ENCODE measurements at regions not wholly inside any gene's neighbourhood (a gene's known extent, or its start where the extent isn't known, plus 50 kb on each side); places are given as distances from the start of the nearest gene placed in this dataset.
A peak's percentile ranks its signal among the peaks of the same experiment; 100 is the strongest.

DNA sequence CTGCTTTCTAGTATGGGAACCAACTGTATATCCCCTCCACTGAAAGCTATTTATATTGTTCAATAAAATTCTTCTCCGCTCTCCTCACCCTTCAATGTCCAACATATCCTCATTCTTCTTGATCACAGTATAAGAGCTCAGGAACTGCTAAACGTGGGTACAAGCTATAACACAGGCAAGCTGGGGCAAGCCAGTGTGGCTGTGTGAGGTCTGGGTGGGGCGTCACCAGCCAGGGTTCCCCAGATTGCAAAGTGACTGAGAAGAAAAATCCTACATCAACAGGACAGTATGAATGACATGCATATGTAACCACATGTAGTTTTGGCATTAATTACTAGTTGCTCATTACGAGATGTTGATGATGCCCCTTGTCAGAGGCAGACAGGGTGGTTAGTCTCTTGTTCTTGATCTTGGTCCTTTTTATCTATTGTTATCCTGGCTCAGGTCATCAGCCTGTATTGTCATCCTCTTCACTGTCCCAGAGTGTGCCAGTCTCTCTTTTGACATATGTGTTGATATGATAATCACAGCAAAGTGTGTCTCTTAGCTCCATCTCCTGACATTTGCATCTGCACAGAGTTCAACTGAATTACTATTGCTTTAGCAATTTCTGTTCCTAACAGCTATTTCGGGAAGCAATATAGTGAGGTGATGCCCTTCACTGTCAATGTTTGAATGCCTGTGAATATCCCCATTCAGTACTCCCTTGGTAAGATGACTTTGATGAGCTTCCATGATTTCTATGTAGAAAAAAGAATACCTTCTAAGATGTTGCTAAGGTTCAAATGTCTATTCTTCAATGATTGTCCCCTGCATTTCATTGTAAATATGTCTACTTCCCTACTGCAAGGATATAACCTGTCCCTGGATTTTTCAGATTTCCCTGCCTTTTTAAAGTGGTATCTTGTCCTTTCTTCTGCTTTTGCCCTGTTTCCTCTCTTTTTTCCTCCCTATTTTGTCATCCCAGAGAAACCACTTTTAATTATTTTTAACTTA is 140.3 kb downstream of the MAT2B start:
- no peak for TF ChIP-seq EZH2 (IDR thresholded peaks at IDR 0.05; ENCODE audit: borderline replicate concordance, insufficient read depth, low read length, poor library complexity, severe bottlenecking)
- TF ChIP-seq, protein P1, sequence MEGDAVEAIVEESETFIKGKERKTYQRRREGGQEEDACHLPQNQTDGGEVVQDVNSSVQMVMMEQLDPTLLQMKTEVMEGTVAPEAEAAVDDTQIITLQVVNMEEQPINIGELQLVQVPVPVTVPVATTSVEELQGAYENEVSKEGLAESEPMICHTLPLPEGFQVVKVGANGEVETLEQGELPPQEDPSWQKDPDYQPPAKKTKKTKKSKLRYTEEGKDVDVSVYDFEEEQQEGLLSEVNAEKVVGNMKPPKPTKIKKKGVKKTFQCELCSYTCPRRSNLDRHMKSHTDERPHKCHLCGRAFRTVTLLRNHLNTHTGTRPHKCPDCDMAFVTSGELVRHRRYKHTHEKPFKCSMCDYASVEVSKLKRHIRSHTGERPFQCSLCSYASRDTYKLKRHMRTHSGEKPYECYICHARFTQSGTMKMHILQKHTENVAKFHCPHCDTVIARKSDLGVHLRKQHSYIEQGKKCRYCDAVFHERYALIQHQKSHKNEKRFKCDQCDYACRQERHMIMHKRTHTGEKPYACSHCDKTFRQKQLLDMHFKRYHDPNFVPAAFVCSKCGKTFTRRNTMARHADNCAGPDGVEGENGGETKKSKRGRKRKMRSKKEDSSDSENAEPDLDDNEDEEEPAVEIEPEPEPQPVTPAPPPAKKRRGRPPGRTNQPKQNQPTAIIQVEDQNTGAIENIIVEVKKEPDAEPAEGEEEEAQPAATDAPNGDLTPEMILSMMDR (IDR thresholded peaks at IDR 0.05; ENCODE audit: poor library complexity, severe bottlenecking): no peak
- TF ChIP-seq EP300 (conservative IDR thresholded peaks at IDR 0.05; ENCODE audit: poor library complexity, severe bottlenecking): peak; percentile 98
- TF ChIP-seq REST (IDR thresholded peaks at IDR 0.05; ENCODE audit: borderline replicate concordance): peak; percentile 92
- TF ChIP-seq TAF1 (IDR thresholded peaks at IDR 0.05; ENCODE audit: low read depth): no peak
- no peak for TF ChIP-seq MXI1 (conservative IDR thresholded peaks at IDR 0.05; ENCODE audit: poor library complexity, severe bottlenecking)
- TF ChIP-seq RAD21 (conservative IDR thresholded peaks at IDR 0.05): no peak
- TF ChIP-seq POLR2AphosphoS5 (IDR thresholded peaks at IDR 0.05): peak; percentile 84
- TF ChIP-seq SMC3 (conservative IDR thresholded peaks at IDR 0.05; ENCODE audit: poor library complexity): no peak
- Histone ChIP-seq H3F3A (ENCODE audit: insufficient read depth, low read length, poor library complexity, severe bottlenecking) (no peaks in the 10 kb centered on the region), H3K9me2 (ENCODE audit: insufficient read depth, low read length) (no peaks in the 10 kb centered on the region), H3K36me3 (ENCODE audit: insufficient read depth, low read length) (no peaks in the 10 kb centered on the region), H3K79me2 (replicated peaks; ENCODE audit: insufficient read depth, low read length) (no peaks in the 10 kb centered on the region), H3K4me3 (ENCODE audit: low read length) (peak overlapping the region; percentile 18), H2AFZ (ENCODE audit: low read depth, low read length) (no peak overlapping the region), H3K4me2 (ENCODE audit: low read length) (peak overlapping the region; percentile 37), H3K27ac (ENCODE audit: low read length) (peak overlapping the region; percentile 78), H3K27me3 (ENCODE audit: insufficient read depth, low read depth, low read length) (no peaks in the 10 kb centered on the region), H4K20me1 (ENCODE audit: insufficient read depth) (no peaks in the 10 kb centered on the region), H3K9ac (ENCODE audit: low read length) (peak overlapping the region; percentile 37), H3K9me3 (ENCODE audit: low read length) (no peaks in the 10 kb centered on the region)

DNA sequence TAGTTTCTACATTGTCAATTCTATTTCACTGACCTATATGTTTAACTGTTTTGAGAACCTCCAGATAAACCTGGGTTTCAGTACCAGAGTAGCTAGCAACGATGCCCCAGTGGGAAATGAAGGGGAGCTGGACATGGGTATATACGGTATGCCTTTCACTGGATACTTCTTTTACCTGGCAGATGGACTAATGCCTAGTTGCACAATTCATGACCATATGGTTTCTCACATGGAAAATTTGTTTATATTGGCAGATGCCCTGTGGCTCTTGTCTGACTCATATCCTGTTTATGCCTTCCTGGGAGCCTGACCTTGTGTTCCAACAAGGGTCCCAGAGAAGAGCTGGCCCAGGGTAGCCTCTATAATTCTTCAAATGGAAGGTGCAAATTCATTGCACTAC is 144.1 kb downstream of the MAT2B start:
- Histone ChIP-seq H3K9me2 (ENCODE audit: insufficient read depth, low read length) (no peaks in the 10 kb centered on the region), H3K27me3 (ENCODE audit: insufficient read depth, low read depth, low read length) (no peaks in the 10 kb centered on the region), H3K27ac (ENCODE audit: low read length) (no peak overlapping the region), H3K9ac (ENCODE audit: low read length) (no peak overlapping the region), H2AFZ (ENCODE audit: low read depth, low read length) (no peak overlapping the region), H3K9me3 (ENCODE audit: low read length) (no peaks in the 10 kb centered on the region), H3F3A (ENCODE audit: insufficient read depth, low read length, poor library complexity, severe bottlenecking) (no peaks in the 10 kb centered on the region), H4K20me1 (ENCODE audit: insufficient read depth) (no peaks in the 10 kb centered on the region), H3K79me2 (replicated peaks; ENCODE audit: insufficient read depth, low read length) (no peaks in the 10 kb centered on the region), H3K4me3 (ENCODE audit: low read length) (no peak overlapping the region), H3K36me3 (ENCODE audit: insufficient read depth, low read length) (no peaks in the 10 kb centered on the region), H3K4me2 (ENCODE audit: low read length) (no peak overlapping the region)
- TF ChIP-seq TAF1 (IDR thresholded peaks at IDR 0.05; ENCODE audit: low read depth) (no peak), SMC3 (conservative IDR thresholded peaks at IDR 0.05; ENCODE audit: poor library complexity) (no peak), RAD21 (conservative IDR thresholded peaks at IDR 0.05) (no peak), POLR2AphosphoS5 (IDR thresholded peaks at IDR 0.05) (no peak), EZH2 (IDR thresholded peaks at IDR 0.05; ENCODE audit: borderline replicate concordance, insufficient read depth, low read length, poor library complexity, severe bottlenecking) (no peak), EP300 (conservative IDR thresholded peaks at IDR 0.05; ENCODE audit: poor library complexity, severe bottlenecking) (no peak), MXI1 (conservative IDR thresholded peaks at IDR 0.05; ENCODE audit: poor library complexity, severe bottlenecking) (no peak), REST (IDR thresholded peaks at IDR 0.05; ENCODE audit: borderline replicate concordance) (no peak)
- TF ChIP-seq, protein P1 (IDR thresholded peaks at IDR 0.05; ENCODE audit: poor library complexity, severe bottlenecking): no peak
